ENCODE measurements at regions not wholly inside any gene's neighbourhood (a gene's known extent, or its start where the extent isn't known, plus 50 kb on each side); places are given as distances from the start of the nearest gene placed in this dataset.
A peak's percentile ranks its signal among the peaks of the same experiment; 100 is the strongest.

GRCh38 chr3:99355465-99355864 lies 282.9 kb upstream of the COL8A1 start:
- Histone ChIP-seq H3K4me3 (ENCODE audit: insufficient read depth in 1 of 2, low read depth in 1 of 2, low read length in 2 of 2) (no peak overlapping the region), H3K4me1 (ENCODE audit: control insufficient read depth, insufficient read depth, low read depth, low read length) (no peaks in the 10 kb centered on the region), H3K79me1 (replicated peaks; ENCODE audit: low read length, poor library complexity, severe bottlenecking) (no peaks in the 10 kb centered on the region), H4K8ac (ENCODE audit: low read length) (no peak overlapping the region), H4K91ac (ENCODE audit: low read length) (peak overlapping the region; percentile 75), H3K27ac (ENCODE audit: low read length, poor library complexity, severe bottlenecking) (no peak overlapping the region), H2BK120ac (ENCODE audit: low read depth, low read length) (peak overlapping the region; percentile 19), H2BK15ac (ENCODE audit: low read depth, poor library complexity, severe bottlenecking) (no peak overlapping the region), H3K36me3 (ENCODE audit: control insufficient read depth in 1 of 2, insufficient read depth in 2 of 2, low read depth in 1 of 2, low read length in 2 of 2) (no peaks in the 10 kb centered on the region), H3K4me2 (ENCODE audit: low read length, poor library complexity, severe bottlenecking) (no peak overlapping the region), H3K9me3 (ENCODE audit: control insufficient read depth, low read length) (no peaks in the 10 kb centered on the region), H3K9ac (ENCODE audit: low read length) (no peak overlapping the region), H2BK12ac (ENCODE audit: low read length in 2 of 2) (no peak overlapping the region), H2AK5ac (ENCODE audit: low read length, severe bottlenecking) (no peak overlapping the region), H3K18ac (ENCODE audit: low read depth in 1 of 2, low read length in 2 of 2) (no peak overlapping the region), H2BK5ac (ENCODE audit: low read depth, low read length, poor library complexity, severe bottlenecking) (no peak overlapping the region), H3K4ac (ENCODE audit: low read depth in 1 of 2, low read length in 2 of 2) (no peak overlapping the region), H2AFZ (ENCODE audit: low read depth, low read length) (no peak overlapping the region), H3K14ac (ENCODE audit: low read length in 2 of 2) (no peak overlapping the region), H3K23ac (ENCODE audit: low read length in 2 of 2) (no peak overlapping the region), H3K27me3 (ENCODE audit: control insufficient read depth in 1 of 2, insufficient read depth in 1 of 2, low read length in 2 of 2) (no peaks in the 10 kb centered on the region)
- DNase-seq, result no peak
- 67% methylated on average over 2 of the region's 2 CpGs for WGBS

GRCh38 chr3:99352811-99353210 lies 285.6 kb upstream of the COL8A1 start:
- H2BK120ac ChIP-seq (ENCODE audit: low read depth, low read length), result no peak overlapping the region
- H2BK5ac ChIP-seq (ENCODE audit: low read depth, low read length, poor library complexity, severe bottlenecking), result no peak overlapping the region
- H3K9me3 ChIP-seq (ENCODE audit: control insufficient read depth, low read length), result no peaks in the 10 kb centered on the region
- no peak for DNase-seq
- no peaks in the 10 kb centered on the region for H3K79me1 ChIP-seq (replicated peaks; ENCODE audit: low read length, poor library complexity, severe bottlenecking)
- no peak overlapping the region for H2BK12ac ChIP-seq (ENCODE audit: low read length in 2 of 2)
- no peaks in the 10 kb centered on the region for H3K36me3 ChIP-seq (ENCODE audit: control insufficient read depth in 1 of 2, insufficient read depth in 2 of 2, low read depth in 1 of 2, low read length in 2 of 2)
- H2AK5ac ChIP-seq (ENCODE audit: low read length, severe bottlenecking), result no peak overlapping the region
- H4K8ac ChIP-seq (ENCODE audit: low read length), result no peak overlapping the region
- H4K91ac ChIP-seq (ENCODE audit: low read length), result no peak overlapping the region
- no peak overlapping the region for H3K14ac ChIP-seq (ENCODE audit: low read length in 2 of 2)
- no peak overlapping the region for H3K27ac ChIP-seq (ENCODE audit: low read length, poor library complexity, severe bottlenecking)
- H3K4me1 ChIP-seq (ENCODE audit: control insufficient read depth, insufficient read depth, low read depth, low read length), result no peaks in the 10 kb centered on the region
- no peak overlapping the region for H3K18ac ChIP-seq (ENCODE audit: low read depth in 1 of 2, low read length in 2 of 2)
- 61% methylated on average over 3 of the region's 3 CpGs for WGBS
- H3K23ac ChIP-seq (ENCODE audit: low read length in 2 of 2), result no peak overlapping the region
- H3K9ac ChIP-seq (ENCODE audit: low read length), result no peak overlapping the region
- no peak overlapping the region for H3K4me3 ChIP-seq (ENCODE audit: insufficient read depth in 1 of 2, low read depth in 1 of 2, low read length in 2 of 2)
- H3K4ac ChIP-seq (ENCODE audit: low read depth in 1 of 2, low read length in 2 of 2), result no peak overlapping the region
- no peak overlapping the region for H2BK15ac ChIP-seq (ENCODE audit: low read depth, poor library complexity, severe bottlenecking)
- H2AFZ ChIP-seq (ENCODE audit: low read depth, low read length), result no peak overlapping the region
- H3K4me2 ChIP-seq (ENCODE audit: low read length, poor library complexity, severe bottlenecking), result no peak overlapping the region
- H3K27me3 ChIP-seq (ENCODE audit: control insufficient read depth in 1 of 2, insufficient read depth in 1 of 2, low read length in 2 of 2), result no peaks in the 10 kb centered on the region

GRCh38 chr3:99351122-99351521 lies 287.3 kb upstream of the COL8A1 start:
- Histone ChIP-seq H3K4ac (ENCODE audit: low read depth in 1 of 2, low read length in 2 of 2) (no peak overlapping the region), H4K91ac (ENCODE audit: low read length) (no peak overlapping the region), H2AK5ac (ENCODE audit: low read length, severe bottlenecking) (no peak overlapping the region), H3K9me3 (ENCODE audit: control insufficient read depth, low read length) (no peaks in the 10 kb centered on the region), H4K8ac (ENCODE audit: low read length) (no peak overlapping the region), H3K36me3 (ENCODE audit: control insufficient read depth in 1 of 2, insufficient read depth in 2 of 2, low read depth in 1 of 2, low read length in 2 of 2) (no peaks in the 10 kb centered on the region), H3K9ac (ENCODE audit: low read length) (no peak overlapping the region), H2BK120ac (ENCODE audit: low read depth, low read length) (no peak overlapping the region), H3K23ac (ENCODE audit: low read length in 2 of 2) (no peak overlapping the region), H2BK15ac (ENCODE audit: low read depth, poor library complexity, severe bottlenecking) (no peak overlapping the region), H3K27ac (ENCODE audit: low read length, poor library complexity, severe bottlenecking) (no peak overlapping the region), H2BK5ac (ENCODE audit: low read depth, low read length, poor library complexity, severe bottlenecking) (no peak overlapping the region), H2AFZ (ENCODE audit: low read depth, low read length) (no peak overlapping the region), H3K27me3 (ENCODE audit: control insufficient read depth in 1 of 2, insufficient read depth in 1 of 2, low read length in 2 of 2) (no peaks in the 10 kb centered on the region), H3K18ac (ENCODE audit: low read depth in 1 of 2, low read length in 2 of 2) (no peak overlapping the region), H3K4me1 (ENCODE audit: control insufficient read depth, insufficient read depth, low read depth, low read length) (no peaks in the 10 kb centered on the region), H3K79me1 (replicated peaks; ENCODE audit: low read length, poor library complexity, severe bottlenecking) (no peaks in the 10 kb centered on the region), H3K4me3 (ENCODE audit: insufficient read depth in 1 of 2, low read depth in 1 of 2, low read length in 2 of 2) (no peak overlapping the region), H2BK12ac (ENCODE audit: low read length in 2 of 2) (no peak overlapping the region), H3K4me2 (ENCODE audit: low read length, poor library complexity, severe bottlenecking) (no peak overlapping the region), H3K14ac (ENCODE audit: low read length in 2 of 2) (no peak overlapping the region)
- no peak for DNase-seq
- WGBS, result 92% methylated on average over 3 of the region's 3 CpGs

- H3K14ac ChIP-seq (ENCODE audit: low read length in 2 of 2), result no peak overlapping the region
- no peak overlapping the region for H3K23ac ChIP-seq (ENCODE audit: low read length in 2 of 2)
- no peaks in the 10 kb centered on the region for H3K79me1 ChIP-seq (replicated peaks; ENCODE audit: low read length, poor library complexity, severe bottlenecking)
- no peak overlapping the region for H3K4me3 ChIP-seq (ENCODE audit: insufficient read depth in 1 of 2, low read depth in 1 of 2, low read length in 2 of 2)
- H3K4me1 ChIP-seq (ENCODE audit: control insufficient read depth, insufficient read depth, low read depth, low read length), result no peaks in the 10 kb centered on the region
- no peak overlapping the region for H4K8ac ChIP-seq (ENCODE audit: low read length)
- no peak overlapping the region for H4K91ac ChIP-seq (ENCODE audit: low read length)
- no peak overlapping the region for H3K27ac ChIP-seq (ENCODE audit: low read length, poor library complexity, severe bottlenecking)
- no peak overlapping the region for H2AK5ac ChIP-seq (ENCODE audit: low read length, severe bottlenecking)
- no peak overlapping the region for H2BK15ac ChIP-seq (ENCODE audit: low read depth, poor library complexity, severe bottlenecking)
- no peak overlapping the region for H2BK5ac ChIP-seq (ENCODE audit: low read depth, low read length, poor library complexity, severe bottlenecking)
- H3K9me3 ChIP-seq (ENCODE audit: control insufficient read depth, low read length), result no peaks in the 10 kb centered on the region
- H3K36me3 ChIP-seq (ENCODE audit: control insufficient read depth in 1 of 2, insufficient read depth in 2 of 2, low read depth in 1 of 2, low read length in 2 of 2), result no peaks in the 10 kb centered on the region
- DNase-seq, result no peak
- H2BK12ac ChIP-seq (ENCODE audit: low read length in 2 of 2), result no peak overlapping the region
- H3K9ac ChIP-seq (ENCODE audit: low read length), result no peak overlapping the region
- H3K18ac ChIP-seq (ENCODE audit: low read depth in 1 of 2, low read length in 2 of 2), result no peak overlapping the region
- H3K4me2 ChIP-seq (ENCODE audit: low read length, poor library complexity, severe bottlenecking), result no peak overlapping the region
- no peaks in the 10 kb centered on the region for H3K27me3 ChIP-seq (ENCODE audit: control insufficient read depth in 1 of 2, insufficient read depth in 1 of 2, low read length in 2 of 2)
- no peak overlapping the region for H2BK120ac ChIP-seq (ENCODE audit: low read depth, low read length)
- H2AFZ ChIP-seq (ENCODE audit: low read depth, low read length), result no peak overlapping the region
- H3K4ac ChIP-seq (ENCODE audit: low read depth in 1 of 2, low read length in 2 of 2), result no peak overlapping the region
- WGBS, result 100% methylated on average over 1 of the region's 3 CpGs
These were observed 289.9 kb upstream of the COL8A1 start for GRCh38 chr3:99348451-99348850.
